Omental fat pad (tissue), 3 donors: ENCODE measurements at regions not wholly inside any gene's neighbourhood (a gene's known extent, or its start where the extent isn't known, plus 50 kb on each side); places are given as distances from the start of the nearest gene placed in this dataset.

Experiments used
- ATAC-seq: fragments of 150-250 bp; one replicate; pipeline ENCODE4 v1.9.1; 2016; ENCODE audit warnings: mild to moderate bottlenecking, moderate library complexity; ENCODE audit not compliant: low FRiP score
- DNase-seq: peaks from one replicate; pipeline ENCODE4 v3.0.0-alpha.2; 2019; ENCODE audit warnings: low spot score
- CTCF ChIP-seq, 3 donors: fragments of 450-650 bp; IDR thresholded peaks; one replicate each; pipeline ENCODE4 v1.5.1; 2016 to 2017; ENCODE audit warnings: antibody characterized with exemption in 3 of 3, mild to moderate bottlenecking in 3 of 3, moderate library complexity in 2 of 3

- ATAC-seq = no peak
- DNase-seq = no peak
- TF ChIP-seq CTCF (IDR thresholded peaks at IDR 0.05) = no peak
Measured at GRCh38 chr12:46560089-46560488, 187.5 kb upstream of the SLC38A2 start.

GRCh38 chr12:46559311-46559710 lies 186.7 kb upstream of the SLC38A2 start:
- ATAC-seq (no peak), DNase-seq (no peak)
- no peak for TF ChIP-seq CTCF (IDR thresholded peaks at IDR 0.05)

GRCh38 chr12:46558677-46559076 lies 186.1 kb upstream of the SLC38A2 start:
- no peak for TF ChIP-seq CTCF (IDR thresholded peaks at IDR 0.05)
- ATAC-seq = no peak
- no peak for DNase-seq

GRCh38 chr12:46557539-46558373 lies 185.2 kb upstream of the SLC38A2 start:
- no peak for TF ChIP-seq CTCF (IDR thresholded peaks at IDR 0.05)
- no peak for DNase-seq
- no peak for ATAC-seq

- no peak for DNase-seq
- no peak for TF ChIP-seq CTCF (IDR thresholded peaks at IDR 0.05)
- ATAC-seq = peak; percentile 80
Measured at GRCh38 chr12:46556819-46557524, 184.4 kb upstream of the SLC38A2 start.

GRCh38 chr12:46556105-46556559 lies 183.6 kb upstream of the SLC38A2 start:
- TF ChIP-seq CTCF (IDR thresholded peaks at IDR 0.05) = no peak
- DNase-seq = no peak

More at GRCh38 chr12:46556105-46556559, 183.6 kb upstream of the SLC38A2 start:
- peak; percentile 81 for ATAC-seq
